AG04449 (cell line): ENCODE measurements at regions not wholly inside any gene's neighbourhood (a gene's known extent, or its start where the extent isn't known, plus 50 kb on each side); places are given as distances from the start of the nearest gene placed in this dataset.
A peak's percentile ranks its signal among the peaks of the same experiment; 100 is the strongest.

Source experiments
- CTCF ChIA-PET: fragments of 350-600 bp; formaldehyde crosslinking; extraction: SDS; loops from one replicate; lab custom pipeline; 2021; ENCODE audit warnings: antibody characterized with exemption; lab: Yijun Ruan, JAX
- POLR2A ChIA-PET: fragments of 400-600, 350-600 bp; formaldehyde crosslinking; extraction: SDS; loops from one replicate; lab custom pipeline; 2020; ENCODE audit warnings: antibody characterized with exemption, inconsistent platforms; lab: Yijun Ruan, JAX
- DNase-seq: peaks from one replicate; pipeline ENCODE4 v3.0.0-alpha.2; 2010; ENCODE audit warnings: low read depth, low spot score
- H3K4me3 ChIP-seq: 2 replicates; pipeline ENCODE4 v1.5.1; 2011; ENCODE audit warnings: low read depth, mild to moderate bottlenecking, control low read depth, low read length
- TF ChIP-seq, protein P1 (sequence below): IDR thresholded peaks from one replicate; pipeline ENCODE4 v1.5.1; 2011; ENCODE audit warnings: mild to moderate bottlenecking, moderate library complexity, low read length, control low read depth, inconsistent platforms; ENCODE audit not compliant: insufficient read depth; ENCODE audit errors: missing control alignments

GRCh38 chr2:41873102-41874031 is 174.5 kb upstream of the PKDCC start:
- TF ChIP-seq, protein P1, sequence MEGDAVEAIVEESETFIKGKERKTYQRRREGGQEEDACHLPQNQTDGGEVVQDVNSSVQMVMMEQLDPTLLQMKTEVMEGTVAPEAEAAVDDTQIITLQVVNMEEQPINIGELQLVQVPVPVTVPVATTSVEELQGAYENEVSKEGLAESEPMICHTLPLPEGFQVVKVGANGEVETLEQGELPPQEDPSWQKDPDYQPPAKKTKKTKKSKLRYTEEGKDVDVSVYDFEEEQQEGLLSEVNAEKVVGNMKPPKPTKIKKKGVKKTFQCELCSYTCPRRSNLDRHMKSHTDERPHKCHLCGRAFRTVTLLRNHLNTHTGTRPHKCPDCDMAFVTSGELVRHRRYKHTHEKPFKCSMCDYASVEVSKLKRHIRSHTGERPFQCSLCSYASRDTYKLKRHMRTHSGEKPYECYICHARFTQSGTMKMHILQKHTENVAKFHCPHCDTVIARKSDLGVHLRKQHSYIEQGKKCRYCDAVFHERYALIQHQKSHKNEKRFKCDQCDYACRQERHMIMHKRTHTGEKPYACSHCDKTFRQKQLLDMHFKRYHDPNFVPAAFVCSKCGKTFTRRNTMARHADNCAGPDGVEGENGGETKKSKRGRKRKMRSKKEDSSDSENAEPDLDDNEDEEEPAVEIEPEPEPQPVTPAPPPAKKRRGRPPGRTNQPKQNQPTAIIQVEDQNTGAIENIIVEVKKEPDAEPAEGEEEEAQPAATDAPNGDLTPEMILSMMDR, result no peak
- H3K4me3 ChIP-seq, result no peak overlapping the region
- DNase-seq, result peak; percentile 36
- CTCF ChIA-PET, result interaction anchor here (1.1 to 20.1 kb wide), 11 partner anchors 13 to 237 kb away, joined by 3 to 1155 read pairs (median 40); no protein-coding TSS in a partner anchor
- POLR2A ChIA-PET, result no interaction called here

- no peak overlapping the region for H3K4me3 ChIP-seq
- TF ChIP-seq, protein P1, result no peak
- CTCF ChIA-PET, result interaction anchor here (0.9 to 20.1 kb wide), 3 partner anchors 7 to 208 kb away, joined by 3 to 1155 read pairs (median 41); no protein-coding TSS in a partner anchor
- POLR2A ChIA-PET, result no interaction called here
- no peak for DNase-seq
These were observed 170.6 kb upstream of the PKDCC start for GRCh38 chr2:41877114-41877678.

DNA sequence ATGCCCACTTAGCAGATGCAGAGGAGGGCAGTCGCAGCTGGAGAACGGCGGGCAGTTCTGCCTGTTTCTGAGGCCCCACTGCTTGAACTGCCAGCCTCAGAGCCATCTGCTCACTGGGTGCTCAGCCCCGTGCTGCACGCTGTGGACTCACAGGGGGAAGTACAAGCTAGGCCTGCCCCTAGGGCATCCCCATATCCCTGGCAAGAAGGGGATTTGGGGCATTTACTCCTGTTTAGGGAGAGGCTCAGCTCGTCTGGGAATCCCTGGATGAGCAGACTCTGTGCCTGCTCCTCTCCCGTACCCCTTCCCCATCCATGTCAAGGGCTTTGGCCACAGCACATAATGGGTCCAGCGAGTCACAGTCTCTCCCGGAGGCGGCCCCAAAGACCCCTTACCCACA is 169.8 kb upstream of the PKDCC start:
- ChIA-PET POLR2A (no interaction called here), CTCF (interaction anchor here (0.8 to 20.1 kb wide), 5 partner anchors 8 to 207 kb away, joined by 3 to 1155 read pairs (median 9); no protein-coding TSS in a partner anchor)
- TF ChIP-seq, protein P1, result no peak
- DNase-seq, result no peak
- no peak overlapping the region for H3K4me3 ChIP-seq

GRCh38 chr2:41878716-41879234 is 169.0 kb upstream of the PKDCC start:
- no peak overlapping the region for H3K4me3 ChIP-seq
- POLR2A ChIA-PET, result no interaction called here

GRCh38 chr2:41879235-41879916 is 168.4 kb upstream of the PKDCC start:
- no peak overlapping the region for H3K4me3 ChIP-seq
- DNase-seq, result no peak
- ChIA-PET CTCF (interaction anchor here (0.8 to 20.1 kb wide), 7 partner anchors 9 to 206 kb away, joined by 3 to 1155 read pairs (median 6); no protein-coding TSS in a partner anchor), POLR2A (no interaction called here)
- TF ChIP-seq, protein P1, result no peak

More at GRCh38 chr2:41878716-41879234, 169.0 kb upstream of the PKDCC start:
- DNase-seq, result no peak
- CTCF ChIA-PET, result interaction anchor here (0.8 to 20.1 kb wide), 6 partner anchors 9 to 206 kb away, joined by 3 to 1155 read pairs (median 8); no protein-coding TSS in a partner anchor
- TF ChIP-seq, protein P1, result no peak
